Loucy (cell line): ENCODE measurements at regions not wholly inside any gene's neighbourhood (a gene's known extent, or its start where the extent isn't known, plus 50 kb on each side); places are given as distances from the start of the nearest gene placed in this dataset.
"Not testable (repeated sequence)": the region's sequence is repeated elsewhere in the genome, so short reads cannot be mapped to it uniquely, and the experiment has no call there.

ENCODE experiments used
- H2AFZ ChIP-seq: fragments of 200-600 bp; sonication (generic); 2 replicates; pipeline ENCODE4 v1.6.0; 2016; ENCODE audit warnings: antibody characterized with exemption, mild to moderate bottlenecking, low read length, moderate library complexity
- H3F3A ChIP-seq: fragments of 200-600 bp; 2 replicates; pipeline ENCODE4 v1.6.0; 2016; ENCODE audit warnings: antibody characterized with exemption, low read depth, mild to moderate bottlenecking
- H3K27me3 ChIP-seq: fragments of 200-600 bp; sonication (generic); 2 replicates; pipeline ENCODE4 v1.6.1; 2014; ENCODE audit warnings: low read length, mild to moderate bottlenecking; ENCODE audit not compliant: insufficient read depth, poor library complexity, severe bottlenecking
- H3K36me3 ChIP-seq: fragments of 200-600 bp; sonication (generic); 2 replicates; pipeline ENCODE4 v1.6.1; 2016; ENCODE audit warnings: low read length; ENCODE audit not compliant: insufficient read depth
- H3K4me1 ChIP-seq: fragments of 200-600 bp; sonication (generic); 2 replicates; pipeline ENCODE4 v1.5.1; 2014; ENCODE audit warnings: low read length, mild to moderate bottlenecking; ENCODE audit not compliant: insufficient read depth, poor library complexity, severe bottlenecking
- H3K4me2 ChIP-seq: fragments of 200-600 bp; sonication (generic); 2 replicates; pipeline ENCODE4 v1.6.0; 2014; ENCODE audit warnings: antibody characterized with exemption, low read length, low read depth, mild to moderate bottlenecking; ENCODE audit not compliant: poor library complexity, severe bottlenecking
- H3K4me3 ChIP-seq: fragments of 200-600 bp; sonication (generic); 2 replicates; pipeline ENCODE4 v1.5.1; 2014; ENCODE audit warnings: low read length, mild to moderate bottlenecking, mixed read lengths; ENCODE audit not compliant: poor library complexity, severe bottlenecking
- H3K79me2 ChIP-seq: fragments of 200-600 bp; sonication (generic); 2 replicates; pipeline ENCODE4 v1.6.1; 2014; ENCODE audit warnings: low read length; ENCODE audit not compliant: insufficient read depth
- H3K9ac ChIP-seq: fragments of 200-600 bp; sonication (generic); 2 replicates; pipeline ENCODE4 v1.6.0; 2014; ENCODE audit warnings: mild to moderate bottlenecking, low read depth, low read length, moderate library complexity; ENCODE audit not compliant: poor library complexity, severe bottlenecking
- H3K9me2 ChIP-seq: fragments of 200-600 bp; sonication (generic); replicated peaks from 2 replicates; pipeline ENCODE4 v1.6.1; 2016; ENCODE audit warnings: low read depth, low read length, mixed read lengths
- H3K9me3 ChIP-seq: fragments of 200-600 bp; sonication (generic); 2 replicates; pipeline ENCODE4 v1.6.1; 2014; ENCODE audit warnings: mild to moderate bottlenecking, antibody characterized with exemption, low read length, low read depth; ENCODE audit not compliant: insufficient read depth
- H4K20me1 ChIP-seq: fragments of 200-600 bp; sonication (generic); 2 replicates; pipeline ENCODE4 v1.6.0; 2014; ENCODE audit warnings: antibody characterized with exemption, low read length, mild to moderate bottlenecking; ENCODE audit not compliant: insufficient read depth, poor library complexity, severe bottlenecking
- EZH2phosphoT487 ChIP-seq: fragments of 200-600 bp; IDR thresholded peaks from 2 replicates; pipeline ENCODE4 v1.6.1; 2018; ENCODE audit warnings: antibody characterized with exemption, mild to moderate bottlenecking, moderate library complexity, borderline replicate concordance
- TF ChIP-seq, protein P1 (sequence below): fragments of 200-600 bp; sonication (generic); conservative IDR thresholded peaks from 2 replicates; pipeline ENCODE4 v1.5.1; 2014; ENCODE audit warnings: mild to moderate bottlenecking, antibody characterized with exemption, low read length

GRCh38 chr22:19608003-19608690 is 83.9 kb upstream of the CLDN5 start:
- H3K27me3 ChIP-seq, result no peaks in the 10 kb centered on the region
- H3K4me1 ChIP-seq, result peaks cover 8% of the 10 kb centered on the region
- TF ChIP-seq, protein P1, sequence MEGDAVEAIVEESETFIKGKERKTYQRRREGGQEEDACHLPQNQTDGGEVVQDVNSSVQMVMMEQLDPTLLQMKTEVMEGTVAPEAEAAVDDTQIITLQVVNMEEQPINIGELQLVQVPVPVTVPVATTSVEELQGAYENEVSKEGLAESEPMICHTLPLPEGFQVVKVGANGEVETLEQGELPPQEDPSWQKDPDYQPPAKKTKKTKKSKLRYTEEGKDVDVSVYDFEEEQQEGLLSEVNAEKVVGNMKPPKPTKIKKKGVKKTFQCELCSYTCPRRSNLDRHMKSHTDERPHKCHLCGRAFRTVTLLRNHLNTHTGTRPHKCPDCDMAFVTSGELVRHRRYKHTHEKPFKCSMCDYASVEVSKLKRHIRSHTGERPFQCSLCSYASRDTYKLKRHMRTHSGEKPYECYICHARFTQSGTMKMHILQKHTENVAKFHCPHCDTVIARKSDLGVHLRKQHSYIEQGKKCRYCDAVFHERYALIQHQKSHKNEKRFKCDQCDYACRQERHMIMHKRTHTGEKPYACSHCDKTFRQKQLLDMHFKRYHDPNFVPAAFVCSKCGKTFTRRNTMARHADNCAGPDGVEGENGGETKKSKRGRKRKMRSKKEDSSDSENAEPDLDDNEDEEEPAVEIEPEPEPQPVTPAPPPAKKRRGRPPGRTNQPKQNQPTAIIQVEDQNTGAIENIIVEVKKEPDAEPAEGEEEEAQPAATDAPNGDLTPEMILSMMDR, result no peak
- no peak for TF ChIP-seq EZH2phosphoT487
- H3K9me2 ChIP-seq, result no peaks in the 10 kb centered on the region
- no peak overlapping the region for H3K4me3 ChIP-seq
- H3K79me2 ChIP-seq, result no peaks in the 10 kb centered on the region
- H3K9me3 ChIP-seq, result no peaks in the 10 kb centered on the region
- H4K20me1 ChIP-seq, result no peaks in the 10 kb centered on the region
- no peak overlapping the region for H3K4me2 ChIP-seq
- H3K9ac ChIP-seq, result no peak overlapping the region
- H3K36me3 ChIP-seq, result no peaks in the 10 kb centered on the region
- no peak overlapping the region for H2AFZ ChIP-seq
- no peaks in the 10 kb centered on the region for H3F3A ChIP-seq

DNA sequence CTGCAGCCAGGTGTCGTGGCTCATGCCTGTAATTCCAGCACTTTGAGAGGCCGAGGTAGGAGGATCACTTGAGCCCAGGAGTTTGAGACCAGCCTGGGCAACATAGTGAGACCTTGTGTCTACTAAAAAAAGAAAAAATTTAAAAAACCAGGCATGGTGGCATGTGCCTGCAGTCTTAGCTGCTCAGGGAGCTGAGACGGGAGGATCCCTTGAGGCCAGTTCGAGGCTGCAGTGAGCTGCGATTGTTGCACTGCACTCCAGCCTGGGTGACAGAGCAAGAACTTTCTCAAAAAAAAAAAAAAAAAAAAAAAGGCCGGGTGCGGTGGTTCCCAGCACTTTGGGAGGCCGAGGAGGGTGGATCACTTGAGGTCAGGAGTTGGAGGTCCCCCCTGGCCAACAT is 85.5 kb upstream of the CLDN5 start:
- H3F3A ChIP-seq, H3K4me2 ChIP-seq, H2AFZ ChIP-seq, H4K20me1 ChIP-seq, H3K4me1 ChIP-seq, H3K79me2 ChIP-seq, H3K27me3 ChIP-seq, H3K9me2 ChIP-seq, H3K36me3 ChIP-seq, H3K4me3 ChIP-seq, H3K9me3 ChIP-seq, H3K9ac ChIP-seq: not testable (repeated sequence)

GRCh38 chr22:19610518-19611253 is 86.5 kb upstream of the CLDN5 start:
- no peaks in the 10 kb centered on the region for H4K20me1 ChIP-seq

GRCh38 chr22:19611590-19611989 is 87.4 kb upstream of the CLDN5 start:
- Histone ChIP-seq H3K79me2 (no peaks in the 10 kb centered on the region), H3K9me3 (no peaks in the 10 kb centered on the region), H3K4me2 (no peak overlapping the region), H3K9ac (no peak overlapping the region), H3K27me3 (no peaks in the 10 kb centered on the region), H3K36me3 (no peaks in the 10 kb centered on the region), H3K4me1 (peaks cover 9% of the 10 kb centered on the region), H3K9me2 (no peaks in the 10 kb centered on the region), H3F3A (no peaks in the 10 kb centered on the region), H3K4me3 (no peak overlapping the region), H2AFZ (no peak overlapping the region), H4K20me1 (no peaks in the 10 kb centered on the region)
- TF ChIP-seq, protein P1, result no peak
- TF ChIP-seq EZH2phosphoT487, result no peak

More at GRCh38 chr22:19610518-19611253, 86.5 kb upstream of the CLDN5 start:
- H3K36me3 ChIP-seq, result no peaks in the 10 kb centered on the region
- peaks cover 4% of the 10 kb centered on the region for H3K4me1 ChIP-seq
- no peak overlapping the region for H3K4me3 ChIP-seq
- H3K9ac ChIP-seq, result no peak overlapping the region
- no peaks in the 10 kb centered on the region for H3K79me2 ChIP-seq
- no peaks in the 10 kb centered on the region for H3F3A ChIP-seq
- H3K4me2 ChIP-seq, result no peak overlapping the region
- H2AFZ ChIP-seq, result no peak overlapping the region
- TF ChIP-seq EZH2phosphoT487, result no peak
- no peaks in the 10 kb centered on the region for H3K9me2 ChIP-seq
- no peaks in the 10 kb centered on the region for H3K27me3 ChIP-seq
- H3K9me3 ChIP-seq, result no peaks in the 10 kb centered on the region
